Stimulated activated CD4-positive, alpha-beta T cell treated with anti-CD3 and anti-CD28 coated beads, Interleukin-2, amount 100 ng/mL, for 24 hours (primary cell): ENCODE measurements at regions not wholly inside any gene's neighbourhood (a gene's known extent, or its start where the extent isn't known, plus 50 kb on each side); places are given as distances from the start of the nearest gene placed in this dataset.
A peak's percentile ranks its signal among the peaks of the same experiment; 100 is the strongest.

ENCODE experiments used
- DNase-seq, 2 donors: peaks; one replicate each; pipeline ENCODE4 v3.0.0-alpha.2; 2020

DNA sequence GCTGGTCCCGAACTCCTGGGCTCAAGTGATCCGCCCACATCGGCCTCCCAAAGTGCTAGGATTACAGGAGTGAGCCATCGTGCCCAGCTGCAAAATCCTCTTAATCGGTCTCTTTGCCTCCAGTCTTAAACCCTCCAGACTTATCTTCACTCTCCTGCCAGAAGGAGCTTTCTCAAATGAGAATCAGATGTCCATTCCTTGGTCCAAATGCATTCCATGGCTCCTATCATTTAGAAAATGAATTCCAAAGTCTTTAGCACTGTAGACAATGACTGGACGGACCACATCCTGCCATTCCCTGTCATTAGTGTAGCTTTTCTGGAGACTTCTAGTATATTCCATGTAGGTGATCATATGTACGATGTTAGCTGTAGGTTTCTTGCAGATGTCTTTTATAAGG, 141.9 kb downstream of the ID4 start:
- no peak for DNase-seq

DNA sequence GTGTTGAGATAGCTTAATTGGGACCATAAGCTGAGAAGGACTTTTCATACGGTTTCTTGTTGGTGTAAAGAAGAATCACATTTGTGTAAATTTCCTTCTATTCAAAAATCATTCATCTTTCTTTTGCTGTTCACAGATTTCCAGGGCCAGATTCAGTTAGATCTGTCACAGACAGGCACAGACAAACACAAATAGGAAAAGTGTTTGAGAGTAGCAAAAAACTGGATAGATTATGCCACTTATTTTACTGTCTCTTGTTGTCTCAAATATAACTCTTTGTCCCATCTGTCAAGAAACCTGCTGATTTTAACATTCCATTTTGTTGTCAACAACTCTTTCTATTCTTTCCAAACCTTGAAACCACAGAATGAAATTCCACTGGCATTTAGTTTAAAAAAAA, 142.8 kb downstream of the ID4 start:
- DNase-seq, result no peak

DNA sequence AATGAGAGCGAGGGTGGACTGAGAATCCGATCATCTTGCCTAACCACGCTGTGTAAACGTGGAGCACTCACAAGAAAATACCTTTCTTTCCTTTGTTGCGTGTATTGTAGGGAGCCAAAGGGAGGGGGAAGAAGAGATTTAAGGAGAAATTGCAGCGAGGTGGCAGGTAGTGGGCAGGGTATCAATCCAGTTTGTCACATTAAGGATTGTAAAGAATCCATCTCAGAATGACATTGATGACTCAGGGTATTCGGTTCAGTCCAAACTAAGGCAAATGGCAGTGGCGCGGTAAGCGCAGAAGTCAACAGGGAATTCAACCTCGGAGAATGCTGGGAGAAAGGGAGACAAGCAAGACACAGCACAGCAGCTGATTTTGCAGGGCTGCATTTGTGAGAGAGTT, 146.2 kb downstream of the ID4 start:
- DNase-seq, result no peak

DNA sequence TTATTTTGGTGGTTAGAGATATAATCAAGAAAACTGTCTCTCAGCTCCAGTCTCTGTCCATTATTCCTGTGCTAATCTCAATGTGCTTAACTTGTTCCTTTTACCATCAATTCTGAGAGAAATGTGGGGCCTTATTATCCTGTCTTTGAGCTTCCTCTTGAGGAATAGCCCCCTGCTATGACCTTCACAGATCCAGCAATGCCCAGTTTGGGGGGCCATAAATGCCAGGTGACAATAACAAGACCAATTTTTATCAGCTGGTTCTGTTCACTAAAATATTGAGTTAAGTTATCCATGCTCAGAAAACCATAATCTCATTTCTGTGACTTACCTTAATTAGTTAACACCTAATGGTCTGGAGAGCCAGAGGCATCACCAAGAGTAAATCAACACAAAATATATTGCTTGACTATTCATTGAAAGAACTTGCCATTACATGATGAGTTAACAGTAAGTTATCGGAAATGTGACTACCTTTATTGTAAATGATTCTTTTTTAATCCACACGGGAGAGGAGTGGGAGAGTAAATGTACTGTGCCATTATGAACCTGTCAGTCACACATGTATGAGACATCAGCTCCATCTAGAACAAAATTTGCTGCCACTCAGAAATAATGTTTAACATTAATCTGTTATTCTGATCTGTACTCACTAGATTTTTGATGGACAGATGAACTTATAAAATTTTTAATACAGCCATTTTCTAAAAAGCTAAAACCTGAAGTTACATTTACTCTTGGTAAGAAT, 149.7 kb downstream of the ID4 start:
- no peak for DNase-seq

DNA sequence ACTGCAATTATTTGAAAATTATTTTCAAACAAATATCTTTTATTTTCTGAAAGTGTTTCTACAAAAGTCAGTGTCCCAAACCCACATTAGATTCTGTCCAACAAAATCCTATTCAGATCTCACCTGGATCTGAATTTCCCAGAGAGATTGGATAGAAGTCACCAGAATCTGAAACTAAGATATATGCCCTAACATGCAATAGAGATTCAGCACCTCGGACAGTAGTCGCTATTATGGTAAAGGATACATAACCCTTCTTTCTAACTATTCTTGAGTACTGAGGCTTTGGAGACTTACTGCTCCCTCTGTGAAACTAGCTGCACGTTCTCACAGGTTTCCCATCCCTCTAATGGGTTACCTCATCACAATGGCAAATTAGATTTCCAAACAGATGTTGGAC, 151.4 kb downstream of the ID4 start:
- no peak for DNase-seq

DNA sequence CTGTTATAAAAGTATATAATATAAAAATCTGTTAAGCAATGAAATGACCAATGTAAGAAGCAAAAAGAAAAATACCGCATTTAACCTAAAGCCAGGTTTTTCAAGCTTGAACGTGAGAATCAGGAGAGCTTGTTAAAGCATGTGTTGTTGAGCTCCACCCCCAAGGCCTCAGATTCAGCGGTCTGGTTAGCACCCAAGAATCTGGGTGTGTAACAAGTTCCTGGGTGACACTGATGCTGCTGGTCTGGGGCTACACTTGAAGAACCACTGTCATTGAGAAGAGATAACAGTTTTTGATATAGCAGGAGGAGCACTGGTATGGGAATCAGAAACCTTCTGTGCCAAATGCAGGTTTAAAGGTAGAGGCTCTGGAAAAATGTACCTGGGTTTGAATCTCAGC, 154.0 kb downstream of the ID4 start:
- DNase-seq, result no peak

DNA sequence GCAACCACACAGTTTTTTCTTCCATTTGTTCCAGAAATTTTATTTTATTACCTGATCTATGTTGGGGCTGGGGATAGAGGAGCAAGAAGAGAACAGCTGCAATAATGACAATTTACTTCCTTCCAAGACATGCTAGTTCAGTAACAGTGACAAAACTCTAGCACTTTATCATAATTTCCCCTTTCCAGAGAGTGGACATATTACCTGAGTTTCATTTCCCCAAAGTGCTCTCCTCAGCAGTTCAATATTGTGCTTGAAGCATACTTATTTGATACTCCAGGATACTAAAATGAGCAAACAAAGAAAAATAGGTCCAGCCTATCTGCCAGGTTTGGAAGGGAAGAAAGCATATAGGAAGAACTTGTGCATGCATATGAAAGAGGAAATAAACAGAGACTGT, 157.7 kb downstream of the ID4 start:
- no peak for DNase-seq

DNA sequence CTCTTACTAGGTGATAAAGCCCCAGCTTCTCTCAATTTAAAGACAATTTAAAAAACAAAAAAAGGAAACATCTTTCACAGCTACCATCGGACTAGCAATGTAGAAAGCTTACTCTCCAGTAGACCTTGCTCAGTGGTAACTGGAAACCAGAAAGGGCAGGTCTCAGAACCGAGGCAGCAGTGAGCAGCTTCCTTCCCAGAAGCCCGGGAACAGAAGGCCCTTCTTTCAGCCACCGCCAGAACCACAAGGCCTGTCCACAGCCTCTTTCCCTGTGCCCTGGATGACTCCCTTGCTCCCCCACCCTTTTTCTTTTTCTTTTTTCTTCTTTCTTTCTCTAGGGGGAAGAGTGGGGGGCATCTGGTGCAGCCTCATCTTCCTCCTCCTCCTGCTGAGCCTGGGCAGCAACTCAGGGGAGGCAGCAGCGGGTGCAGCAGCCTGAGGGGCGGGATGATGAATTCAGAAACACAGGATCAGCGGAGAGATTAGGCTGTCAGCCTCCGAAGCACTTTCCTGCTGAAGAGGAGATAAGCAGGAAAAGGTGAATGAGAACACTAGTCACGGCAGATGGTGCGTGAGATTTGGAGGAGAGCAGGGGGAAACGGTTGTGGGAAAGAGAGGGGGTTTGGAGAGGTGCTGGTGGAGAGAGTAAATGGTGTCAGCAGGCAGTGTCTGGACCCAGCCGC, 158.5 kb downstream of the ID4 start:
- DNase-seq, result no peak

DNA sequence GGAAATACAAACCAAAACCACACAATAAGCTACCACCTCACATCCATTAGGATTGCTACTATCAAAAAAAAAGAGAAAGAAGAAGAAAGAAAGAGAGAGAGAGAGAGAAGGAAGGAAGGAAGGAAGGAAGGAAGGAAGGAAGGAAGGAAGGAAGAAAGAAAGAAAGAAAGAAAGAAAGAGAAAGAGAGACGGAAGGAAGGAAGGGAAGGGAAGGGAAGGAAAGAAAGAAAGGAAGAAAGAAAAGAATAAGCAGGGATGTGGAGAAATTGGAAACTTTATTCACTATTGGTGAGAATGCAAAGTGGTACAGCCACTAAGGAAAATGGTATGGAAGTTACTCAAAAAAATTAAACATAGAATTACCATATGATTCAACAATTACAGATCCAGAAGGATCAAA, 159.9 kb downstream of the ID4 start:
- DNase-seq, result no peak

DNA sequence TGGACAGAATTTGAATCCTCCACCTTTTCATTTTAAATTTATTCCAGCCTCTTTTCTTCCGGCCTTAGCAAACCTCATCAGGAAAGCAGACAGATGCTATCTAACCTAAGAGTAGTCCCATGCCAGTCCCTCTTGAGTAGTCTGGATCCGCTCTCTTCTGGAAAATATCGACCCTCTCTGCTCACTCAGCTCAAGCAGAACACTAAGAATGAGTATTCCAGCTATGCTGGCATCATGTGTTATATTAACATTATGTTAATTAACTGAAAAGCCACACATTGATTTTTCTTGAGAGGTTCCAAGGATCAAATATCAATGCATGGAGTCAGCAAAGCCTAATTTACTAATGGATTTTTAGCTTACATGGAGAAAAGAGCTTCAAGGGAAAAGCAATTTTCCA, 161.4 kb downstream of the ID4 start:
- no peak for DNase-seq

DNA sequence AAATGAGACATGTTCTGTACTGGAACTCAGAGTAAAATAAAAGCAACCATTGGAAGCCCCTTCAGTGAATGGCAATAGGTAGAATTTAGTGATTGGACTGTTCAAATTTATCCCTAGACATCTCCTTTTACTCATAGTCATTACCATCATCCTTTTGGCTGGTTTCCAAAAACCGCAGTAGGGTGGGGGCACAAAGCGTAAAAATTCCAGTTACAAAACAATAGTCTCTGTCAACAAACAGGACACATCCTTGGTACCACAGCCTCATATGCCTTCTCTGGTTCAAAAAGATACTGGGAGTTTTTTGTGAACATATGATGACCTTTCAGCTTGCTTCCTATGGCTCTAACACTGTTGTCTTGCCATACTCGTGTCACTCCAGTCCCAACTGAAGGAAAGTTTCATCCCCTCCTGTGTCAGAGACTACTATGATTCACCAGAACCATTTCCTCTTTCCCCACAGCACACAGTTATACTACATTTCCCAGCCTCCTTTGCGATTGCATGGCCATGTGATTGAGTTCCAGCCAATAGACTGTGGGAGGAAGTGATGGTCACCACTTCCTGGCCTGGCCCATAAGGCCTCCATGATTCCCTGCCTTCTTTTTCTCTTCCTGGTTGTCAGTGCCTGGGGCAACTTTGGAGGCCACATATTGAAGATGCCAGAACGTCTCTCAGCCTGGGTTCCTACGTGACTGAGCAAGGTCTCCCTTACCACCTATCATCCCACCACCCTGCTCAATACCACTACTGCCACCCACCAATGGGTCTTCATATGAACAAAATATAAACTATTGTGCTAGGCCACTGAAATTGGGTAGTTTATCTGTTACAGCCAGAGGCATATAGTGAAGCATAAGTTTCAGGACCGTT, 162.4 kb downstream of the ID4 start:
- peak in 1 of 2 donors; percentile 14 for DNase-seq

DNA sequence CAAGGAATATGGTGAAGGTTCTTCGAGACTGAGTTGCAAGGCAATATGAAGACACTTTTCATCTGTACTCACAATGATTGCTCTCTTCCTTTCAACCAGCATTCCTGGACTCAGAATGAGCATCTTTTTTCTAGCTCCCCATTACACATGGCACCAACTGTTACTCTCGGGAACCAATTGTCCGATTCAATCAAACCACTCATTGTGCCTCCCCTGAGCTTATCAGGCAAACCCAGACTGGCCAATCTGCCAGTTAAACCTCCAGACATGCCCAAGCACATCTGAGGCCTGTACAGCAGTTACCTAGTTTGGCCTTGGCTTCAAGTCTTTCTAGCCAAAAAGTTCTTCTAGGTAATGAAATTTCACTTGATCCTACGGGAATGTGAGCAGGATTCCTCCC, 164.1 kb downstream of the ID4 start:
- DNase-seq, result no peak

DNA sequence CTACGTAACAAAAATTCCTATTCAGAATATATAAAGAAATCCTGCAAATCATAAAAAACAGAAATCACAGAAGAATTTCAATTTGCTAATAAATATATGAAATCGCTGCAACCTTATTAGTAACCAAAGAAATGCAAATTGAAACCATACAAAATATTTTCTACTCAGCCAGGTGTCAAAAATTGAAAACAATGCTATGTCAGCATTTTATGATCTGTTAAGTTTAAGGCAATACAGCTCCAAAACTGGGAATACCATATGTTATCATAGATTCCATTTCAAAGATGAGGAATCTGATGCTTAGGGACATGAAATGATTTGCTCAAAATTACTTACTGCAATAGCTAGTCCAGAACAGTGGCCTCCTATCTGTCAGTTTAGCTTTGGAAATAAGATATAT, 168.9 kb downstream of the ID4 start:
- no peak for DNase-seq

DNA sequence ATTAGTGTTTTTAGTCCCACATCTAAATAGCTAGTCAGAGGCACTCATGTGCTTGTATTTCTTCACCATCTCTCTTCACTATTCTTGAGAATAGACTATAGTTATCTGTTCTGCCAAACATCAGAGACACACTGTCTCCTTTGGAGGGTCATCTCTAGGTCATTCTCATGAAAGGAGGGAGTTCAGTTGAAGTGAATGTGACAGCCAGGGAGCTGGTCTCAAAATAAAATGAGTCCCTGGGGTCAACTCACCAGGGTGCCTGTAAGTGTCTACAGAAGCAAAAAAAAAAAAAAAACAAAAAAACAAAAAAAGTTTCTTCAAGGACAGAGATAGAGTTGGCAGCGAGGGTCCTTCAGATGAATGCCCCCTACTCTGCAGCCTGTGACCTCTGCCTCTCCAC, 171.0 kb downstream of the ID4 start:
- DNase-seq, result no peak

DNA sequence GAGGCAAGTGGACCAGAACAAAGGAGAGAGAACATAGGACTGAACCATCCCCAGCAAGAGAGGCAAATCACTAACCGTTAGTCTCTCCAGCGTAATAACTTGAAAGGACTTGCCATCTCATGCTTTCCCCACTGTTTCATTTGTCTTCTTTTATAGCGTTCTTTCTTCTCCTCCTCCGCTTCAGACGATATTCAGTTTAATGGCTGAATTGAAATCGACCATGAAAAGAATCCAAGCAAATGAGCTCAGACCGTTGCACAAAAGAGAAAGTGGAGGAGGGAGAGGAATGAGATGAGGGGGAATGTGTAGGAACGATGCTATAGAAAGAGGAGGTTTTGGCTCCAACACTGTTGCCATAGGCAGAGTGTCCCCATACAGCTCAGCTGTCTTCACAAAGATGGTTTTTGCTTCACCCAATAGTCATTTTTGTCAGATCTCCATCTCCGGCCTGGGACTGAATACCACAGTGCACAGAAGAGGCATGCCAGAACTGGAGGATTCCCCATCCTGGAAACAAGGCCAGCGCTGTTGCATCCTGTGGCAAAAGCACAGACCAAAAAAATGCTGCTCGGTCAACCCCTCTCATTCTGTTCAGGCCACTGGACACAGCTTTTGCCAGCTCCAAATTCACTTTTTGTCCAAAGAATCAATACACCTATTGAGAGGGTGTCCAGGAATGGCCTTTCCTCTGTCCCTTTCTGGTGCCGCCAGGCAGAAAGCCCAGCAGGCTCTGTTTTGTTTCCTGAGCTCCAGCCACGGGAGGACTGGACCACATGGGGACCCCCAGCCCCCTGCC, 176.1 kb downstream of the ID4 start:
- DNase-seq, result no peak

DNA sequence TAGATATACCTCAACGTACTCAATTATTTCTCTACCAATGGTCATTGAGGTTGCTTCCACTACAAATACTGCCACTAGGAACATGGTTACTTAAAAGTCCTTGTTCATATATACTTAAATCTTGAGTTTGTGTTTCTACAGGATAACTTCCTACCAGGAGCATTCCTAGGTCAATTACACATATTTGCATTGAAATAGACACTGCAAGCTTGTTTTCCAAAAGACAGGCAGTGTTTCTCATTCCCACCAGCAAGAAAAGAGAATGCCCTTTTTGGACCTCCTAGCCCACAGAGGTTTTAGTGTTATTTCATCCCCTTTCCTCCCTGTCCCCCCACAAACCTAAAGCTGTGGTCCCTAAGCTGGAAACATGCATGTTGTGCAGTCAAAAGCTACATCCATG, 177.3 kb downstream of the ID4 start:
- no peak for DNase-seq

DNA sequence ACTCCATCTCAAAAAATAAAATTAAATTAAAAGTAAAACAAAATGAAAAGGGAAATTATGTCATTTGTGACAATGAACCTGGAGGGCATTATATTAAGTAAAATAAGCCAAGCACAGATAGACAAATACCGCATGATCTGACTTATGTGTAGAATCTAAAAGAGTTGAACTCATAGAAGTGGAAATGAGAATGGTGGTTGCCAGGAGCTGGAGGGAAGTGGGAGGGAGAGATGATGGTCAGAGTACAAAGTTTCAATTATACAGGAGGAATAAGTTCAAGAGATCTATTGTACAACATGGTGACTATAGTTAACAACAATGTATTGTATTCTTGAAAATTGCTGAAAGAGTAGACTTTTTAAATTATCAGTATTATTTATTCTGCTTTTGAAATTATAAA, 183.4 kb downstream of the ID4 start:
- no peak for DNase-seq

DNA sequence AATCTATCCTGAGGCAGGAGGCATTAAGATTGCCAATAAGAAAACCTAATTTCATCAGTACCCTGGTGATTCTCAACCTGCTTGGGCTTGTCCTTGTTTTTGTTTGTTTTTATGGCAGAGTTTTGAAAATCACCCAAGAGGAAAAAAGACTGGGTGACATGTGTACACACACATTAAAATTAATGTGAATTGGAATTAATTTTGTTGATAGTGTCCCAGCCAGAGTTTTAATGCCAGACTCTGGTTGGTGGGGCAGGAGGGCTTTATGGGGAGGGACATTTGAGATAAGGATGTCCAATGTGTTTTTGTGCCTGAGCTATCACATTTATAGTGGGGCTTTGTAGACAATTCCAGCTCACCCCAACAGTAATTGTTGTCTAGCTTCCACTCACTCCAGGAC, 184.6 kb downstream of the ID4 start:
- DNase-seq, result no peak

DNA sequence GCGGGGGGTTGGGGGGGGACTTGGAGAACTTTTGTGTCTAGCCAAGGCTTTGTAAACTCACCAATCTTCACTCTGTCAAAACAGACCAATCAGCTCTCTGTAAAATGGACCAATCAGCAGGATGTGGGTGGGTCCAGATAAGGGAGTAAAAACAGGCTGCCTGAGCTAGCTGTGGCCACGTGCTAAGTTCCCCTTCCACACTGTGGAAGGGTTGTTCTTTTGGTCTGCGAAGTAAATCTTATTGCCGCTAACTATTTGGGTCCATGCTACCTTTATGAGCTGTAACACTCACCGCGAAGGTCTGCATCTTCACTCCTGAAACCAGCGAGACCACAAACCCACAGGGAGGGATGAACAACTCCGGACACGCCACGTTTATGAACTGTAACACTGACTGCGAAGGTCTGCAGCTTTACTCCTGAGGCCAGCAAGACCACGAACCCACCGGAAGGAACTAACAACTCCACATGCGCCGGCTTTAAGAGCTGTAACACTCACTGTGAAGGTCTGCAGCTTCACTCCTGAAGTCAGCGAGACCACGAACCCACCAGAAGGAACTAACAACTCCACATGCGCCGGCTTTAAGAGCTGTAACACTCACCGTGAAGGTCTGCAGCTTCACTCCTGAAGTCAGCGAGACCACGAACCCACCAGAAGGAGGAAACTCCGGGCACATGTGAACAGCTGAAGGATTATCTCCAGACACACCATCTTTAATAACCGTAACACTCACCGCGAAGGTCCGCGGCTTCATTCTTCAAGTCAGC, 186.6 kb downstream of the ID4 start:
- DNase-seq, result peak; percentile 17 to 18

DNA sequence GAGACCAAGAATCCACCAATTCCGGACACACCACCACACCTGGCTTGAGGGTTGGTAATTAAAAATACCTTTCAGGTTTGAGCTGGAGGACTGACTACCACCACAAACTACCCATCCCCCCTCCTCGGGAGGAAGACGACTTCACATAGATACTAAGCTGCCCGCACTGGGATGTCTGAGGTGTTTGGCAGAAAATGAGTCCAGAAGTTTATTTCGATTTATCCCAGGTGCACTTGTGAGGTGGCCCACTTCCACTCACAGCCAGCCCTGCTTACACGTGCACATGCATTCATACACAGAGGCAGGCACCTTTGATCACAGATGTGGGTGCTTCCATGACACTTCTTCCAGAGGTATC, 187.1 kb downstream of the ID4 start:
- DNase-seq, result peak in 1 of 2 donors; percentile 2

DNA sequence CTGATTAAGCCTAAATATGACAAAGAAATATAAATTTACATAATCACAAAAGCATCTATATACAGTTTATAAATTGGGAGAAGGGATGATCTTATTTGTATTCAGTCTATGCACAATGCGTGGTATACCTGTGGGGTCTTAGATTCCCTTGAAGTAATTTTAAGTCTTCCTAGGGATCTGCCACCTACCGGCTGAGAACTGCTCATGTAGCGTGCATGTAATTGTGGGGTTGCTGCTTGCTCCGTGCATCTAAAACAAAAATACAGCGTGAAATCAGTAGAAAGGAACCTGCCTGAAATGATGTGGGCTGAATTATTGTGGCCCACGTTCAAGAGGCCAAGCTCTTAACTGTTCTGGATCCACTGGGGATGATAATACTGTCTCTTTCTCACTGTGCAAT, 187.3 kb downstream of the MBOAT1 start:
- DNase-seq, result no peak

DNA sequence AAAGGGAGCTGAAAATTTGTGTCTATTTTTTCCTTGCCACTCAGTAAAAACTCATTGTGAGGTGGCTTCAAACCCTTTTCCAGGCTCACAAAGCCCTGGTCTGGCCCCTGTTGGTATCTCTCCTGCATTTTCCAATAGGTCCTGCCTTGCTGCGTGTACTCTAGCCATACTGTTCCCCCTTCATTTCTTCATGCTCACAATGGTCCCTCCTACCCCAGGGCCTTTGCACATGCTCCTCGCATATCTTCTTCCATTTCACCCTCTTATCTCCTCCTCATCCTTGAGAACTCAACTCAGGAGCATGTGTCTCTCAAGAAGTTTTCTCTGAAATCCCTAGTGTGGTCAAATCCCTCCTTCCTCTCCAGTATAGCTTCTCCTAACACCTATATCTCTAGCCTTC, 186.6 kb downstream of the MBOAT1 start:
- no peak for DNase-seq
